OCI-LY7 (cell line): ENCODE measurements at regions not wholly inside any gene's neighbourhood (a gene's known extent, or its start where the extent isn't known, plus 50 kb on each side); places are given as distances from the start of the nearest gene placed in this dataset.

Experiments
- BruUV-seq: library from RNA; stranded (reverse); fragments of 400-500 nt; replicated peaks from 2 replicates; lab custom pipeline; 2021; lab: Mats Ljungman, UMichigan
- CTCF ChIA-PET: fragments of 300-600 bp; sonication (Branson Sonifier 250); formaldehyde crosslinking; loops from one replicate; lab custom pipeline; 2022; ENCODE audit warnings: antibody characterized with exemption; ENCODE audit not compliant: unreplicated experiment; lab: Charles Lee
- POLR2A ChIA-PET: fragments of 300-600 bp; sonication (Branson Sonifier 250); formaldehyde crosslinking; loops from one replicate; lab custom pipeline; 2022; ENCODE audit warnings: antibody characterized with exemption; lab: Charles Lee
- DNase-seq: peaks from one replicate; pipeline ENCODE4 v3.0.0-alpha.2; 2015; ENCODE audit warnings: low spot score
- H2AFZ ChIP-seq: fragments of 200-600 bp; sonication (generic), shearing (Covaris generic); 2 replicates; pipeline ENCODE4 v1.6.1; 2014; ENCODE audit warnings: mild to moderate bottlenecking, antibody characterized with exemption, low read length, moderate library complexity
- H3K27ac ChIP-seq: fragments of 200-600 bp; sonication (generic); 2 replicates; pipeline ENCODE4 v1.5.1; 2014; ENCODE audit warnings: mixed run types, low read depth, mild to moderate bottlenecking, moderate library complexity, low read length, inconsistent platforms; ENCODE audit not compliant: poor library complexity, severe bottlenecking
- H3K36me3 ChIP-seq: fragments of 200-600 bp; sonication (generic); 2 replicates; pipeline ENCODE4 v1.6.1; 2014; ENCODE audit warnings: mild to moderate bottlenecking, antibody characterized with exemption, low read length, moderate library complexity, mixed read lengths; ENCODE audit not compliant: insufficient read depth
- H3K4me1 ChIP-seq: fragments of 200-600 bp; sonication (generic); 2 replicates; pipeline ENCODE4 v1.5.1; 2014; ENCODE audit warnings: mild to moderate bottlenecking, low read length; ENCODE audit not compliant: insufficient read depth, poor library complexity, severe bottlenecking
- H3K4me2 ChIP-seq: fragments of 200-600 bp; sonication (generic); 2 replicates; pipeline ENCODE4 v1.6.1; 2014; ENCODE audit warnings: mild to moderate bottlenecking, low read length
- H3K4me3 ChIP-seq: fragments of 200-600 bp; sonication (generic); 2 replicates; pipeline ENCODE4 v1.5.1; 2014; ENCODE audit warnings: mild to moderate bottlenecking, low read depth, low read length; ENCODE audit not compliant: poor library complexity, severe bottlenecking
- H3K79me2 ChIP-seq: fragments of 200-600 bp; sonication (generic); 2 replicates; pipeline ENCODE4 v1.6.1; 2016; ENCODE audit warnings: low read depth, mild to moderate bottlenecking, low read length, moderate library complexity, mixed read lengths; ENCODE audit not compliant: insufficient read depth
- H3K9me2 ChIP-seq: fragments of 200-600 bp; sonication (generic); 2 replicates; pipeline ENCODE4 v1.6.1; 2016; ENCODE audit warnings: mild to moderate bottlenecking, low read length, mixed read lengths; ENCODE audit not compliant: insufficient read depth
- H3K9me3 ChIP-seq: fragments of 200-600 bp; sonication (generic); 2 replicates; pipeline ENCODE4 v1.6.1; 2014; ENCODE audit warnings: mild to moderate bottlenecking, mixed run types, low read length, mixed read lengths
- H4K20me1 ChIP-seq: fragments of 200-600 bp; sonication (generic); 2 replicates; pipeline ENCODE4 v1.6.1; 2014; ENCODE audit warnings: mild to moderate bottlenecking, antibody characterized with exemption, low read length, moderate library complexity, mixed read lengths; ENCODE audit not compliant: insufficient read depth
- EZH2phosphoT487 ChIP-seq: fragments of 200-600 bp; sonication (generic); IDR thresholded peaks from 2 replicates; pipeline ENCODE4 v1.6.1; 2018; ENCODE audit warnings: low read depth, borderline replicate concordance, mild to moderate bottlenecking, mixed run types, antibody characterized with exemption, low read length, moderate library complexity, mixed read lengths
- intact Hi-C: fragments of 100-400 bp; cut with micrococcal nuclease; formaldehyde crosslinking; loops from one replicate; pipeline ENCODE4 v1.10.0; 2022; ENCODE audit not compliant: unreplicated experiment
- TF ChIP-seq, protein P1 (sequence below): fragments of 200-600 bp; sonication (generic); conservative IDR thresholded peaks from 2 replicates; pipeline ENCODE4 v1.5.1; 2014; ENCODE audit warnings: mild to moderate bottlenecking, antibody characterized with exemption, low read length, moderate library complexity, mixed read lengths

DNA sequence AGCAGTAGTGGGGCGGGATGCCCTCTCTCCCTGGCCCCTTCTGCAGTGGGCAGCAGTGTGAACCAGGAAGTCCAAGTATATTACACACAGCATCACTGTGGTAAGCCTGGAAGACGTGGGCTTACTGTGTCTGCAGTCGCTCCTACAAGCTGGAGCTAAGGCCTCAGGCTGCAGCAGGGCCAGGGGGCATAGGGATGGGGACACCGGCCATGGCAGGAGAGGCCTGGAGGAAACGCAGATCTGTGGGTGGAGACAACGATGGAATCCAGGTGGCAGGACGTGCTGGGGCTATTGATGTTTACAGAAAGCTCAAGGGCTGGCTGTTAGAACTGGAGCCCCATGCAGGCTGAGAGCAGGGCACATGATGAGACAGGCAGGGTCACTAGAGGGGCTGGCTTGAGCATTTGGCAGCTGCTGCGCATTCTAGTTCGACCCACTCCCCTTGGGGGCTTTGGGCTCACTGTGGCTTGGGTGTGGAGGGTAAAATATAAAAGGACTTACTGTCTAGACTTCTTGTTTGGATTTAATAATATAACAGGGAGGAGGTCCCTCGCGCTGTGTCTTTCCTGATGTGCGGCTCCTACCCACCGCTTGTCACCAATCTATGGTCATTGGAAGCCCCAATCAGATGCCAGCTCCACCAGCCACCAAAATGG is 539.5 kb downstream of the TBC1D22A start:
- TF ChIP-seq, protein P1, sequence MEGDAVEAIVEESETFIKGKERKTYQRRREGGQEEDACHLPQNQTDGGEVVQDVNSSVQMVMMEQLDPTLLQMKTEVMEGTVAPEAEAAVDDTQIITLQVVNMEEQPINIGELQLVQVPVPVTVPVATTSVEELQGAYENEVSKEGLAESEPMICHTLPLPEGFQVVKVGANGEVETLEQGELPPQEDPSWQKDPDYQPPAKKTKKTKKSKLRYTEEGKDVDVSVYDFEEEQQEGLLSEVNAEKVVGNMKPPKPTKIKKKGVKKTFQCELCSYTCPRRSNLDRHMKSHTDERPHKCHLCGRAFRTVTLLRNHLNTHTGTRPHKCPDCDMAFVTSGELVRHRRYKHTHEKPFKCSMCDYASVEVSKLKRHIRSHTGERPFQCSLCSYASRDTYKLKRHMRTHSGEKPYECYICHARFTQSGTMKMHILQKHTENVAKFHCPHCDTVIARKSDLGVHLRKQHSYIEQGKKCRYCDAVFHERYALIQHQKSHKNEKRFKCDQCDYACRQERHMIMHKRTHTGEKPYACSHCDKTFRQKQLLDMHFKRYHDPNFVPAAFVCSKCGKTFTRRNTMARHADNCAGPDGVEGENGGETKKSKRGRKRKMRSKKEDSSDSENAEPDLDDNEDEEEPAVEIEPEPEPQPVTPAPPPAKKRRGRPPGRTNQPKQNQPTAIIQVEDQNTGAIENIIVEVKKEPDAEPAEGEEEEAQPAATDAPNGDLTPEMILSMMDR: no peak
- no peak for TF ChIP-seq EZH2phosphoT487
- Histone ChIP-seq H3K9me2 (no peaks in the 10 kb centered on the region), H3K27ac (no peak overlapping the region), H3K4me2 (no peak overlapping the region), H3K36me3 (no peaks in the 10 kb centered on the region), H3K79me2 (no peaks in the 10 kb centered on the region), H3K4me3 (no peak overlapping the region), H2AFZ (no peak overlapping the region), H4K20me1 (no peaks in the 10 kb centered on the region), H3K4me1 (no peaks in the 10 kb centered on the region), H3K9me3 (no peaks in the 10 kb centered on the region)
- ChIA-PET POLR2A (no interaction called here), CTCF (no interaction called here)
- no TSS peak for BruUV-seq
- DNase-seq: no peak
- intact Hi-C loops: no loop called here

DNA sequence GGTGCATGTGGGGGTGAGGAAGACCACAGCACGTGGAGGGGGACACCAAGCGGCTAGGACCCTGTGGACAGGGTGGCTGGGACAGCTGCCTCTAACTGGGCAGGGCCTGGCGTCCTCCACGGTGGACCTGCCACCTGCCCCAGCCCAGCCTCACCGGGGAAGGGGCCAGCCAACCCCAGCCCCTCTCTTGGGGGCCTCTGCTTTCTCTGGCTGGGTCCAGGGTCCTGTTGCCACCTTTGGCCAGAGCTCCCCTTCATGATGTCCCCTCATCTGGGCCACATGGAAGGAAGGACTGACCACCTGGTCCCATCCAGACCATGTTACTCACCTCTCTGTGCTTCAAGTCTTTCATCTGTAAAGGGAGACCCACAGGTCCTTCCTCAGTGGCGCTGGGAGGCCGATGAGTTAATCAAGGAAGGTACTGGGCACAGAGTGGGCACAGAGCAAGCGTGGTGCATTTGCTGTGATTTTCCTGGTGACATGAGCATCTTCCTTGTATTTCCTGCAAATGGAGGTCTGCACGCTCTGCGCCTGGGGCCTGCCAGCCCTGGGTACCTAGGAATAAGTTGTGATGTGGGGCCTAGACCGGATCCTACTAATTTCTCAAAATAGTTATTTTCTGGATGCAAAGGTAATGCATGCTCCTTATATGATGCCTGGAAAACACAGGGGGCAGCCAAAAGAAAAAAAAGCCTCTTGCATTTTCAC is 538.4 kb downstream of the TBC1D22A start:
- no peak for DNase-seq
- no peak overlapping the region for H2AFZ ChIP-seq
- TF ChIP-seq, protein P1: no peak
- TF ChIP-seq EZH2phosphoT487: no peak
- no peak overlapping the region for H3K4me2 ChIP-seq
- H3K27ac ChIP-seq: no peak overlapping the region
- ChIA-PET POLR2A (no interaction called here), CTCF (no interaction called here)
- intact Hi-C loops: no loop called here
- H3K9me3 ChIP-seq: no peaks in the 10 kb centered on the region
- no peaks in the 10 kb centered on the region for H3K79me2 ChIP-seq
- H3K4me1 ChIP-seq: no peaks in the 10 kb centered on the region
- BruUV-seq: no TSS peak
- H3K4me3 ChIP-seq: no peak overlapping the region
- no peaks in the 10 kb centered on the region for H4K20me1 ChIP-seq
- no peaks in the 10 kb centered on the region for H3K36me3 ChIP-seq
- H3K9me2 ChIP-seq: no peaks in the 10 kb centered on the region
